ENCODE measurements at regions not wholly inside any gene's neighbourhood (a gene's known extent, or its start where the extent isn't known, plus 50 kb on each side); places are given as distances from the start of the nearest gene placed in this dataset.
"Not testable (repeated sequence)": the region's sequence is repeated elsewhere in the genome, so short reads cannot be mapped to it uniquely, and the experiment has no call there.

GRCh38 chr10:78597796-78598555, 470.8 kb upstream of the ZMIZ1 start:
- Mint-ChIP-seq H3K36me3 (ENCODE audit: low read depth) (no peaks in the 10 kb centered on the region), H3K4me1 (no peaks in the 10 kb centered on the region), H3K9me3 (no peaks in the 10 kb centered on the region), H3K27me3 (peaks cover 10% of the 10 kb centered on the region), H3K27ac (no peak overlapping the region), H3K4me3 (no peak overlapping the region)
- no peak for ATAC-seq (replicated peaks)

- ATAC-seq (replicated peaks): peak; percentile 57
- Mint-ChIP-seq H3K27me3 (peaks cover 10% of the 10 kb centered on the region), H3K27ac (no peak overlapping the region), H3K36me3 (ENCODE audit: low read depth) (no peaks in the 10 kb centered on the region), H3K4me3 (no peak overlapping the region), H3K9me3 (no peaks in the 10 kb centered on the region), H3K4me1 (no peaks in the 10 kb centered on the region)
These were observed 469.5 kb upstream of the ZMIZ1 start for GRCh38 chr10:78599122-78599853.

DNA sequence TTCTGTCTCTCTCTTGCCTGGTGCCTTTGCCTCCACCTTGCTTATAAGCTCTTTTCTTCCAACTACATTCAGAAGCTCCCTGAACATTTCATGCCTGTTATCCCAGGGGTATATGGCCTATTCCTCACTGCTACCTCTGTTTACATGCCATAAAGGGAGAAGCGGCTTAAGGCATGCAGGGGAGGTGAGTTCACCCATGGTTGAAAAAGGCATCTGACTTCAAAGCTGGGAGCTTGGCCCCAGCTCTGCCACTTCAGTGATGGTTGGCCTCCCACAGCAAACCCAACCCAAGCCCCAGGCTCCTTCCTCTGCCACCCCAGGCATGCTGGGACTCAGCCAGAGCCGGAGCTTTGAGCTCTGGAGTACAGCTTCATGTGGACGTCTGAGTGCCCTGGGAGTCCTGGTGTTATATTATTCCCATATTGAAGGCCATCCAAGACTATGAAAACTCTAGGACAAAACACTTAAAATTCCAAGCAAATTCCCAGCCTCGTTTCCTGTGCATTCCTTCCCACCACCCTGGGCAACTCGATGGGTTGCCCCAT, 468.6 kb upstream of the ZMIZ1 start:
- no peak for ATAC-seq (replicated peaks)
- Mint-ChIP-seq H3K36me3 (ENCODE audit: low read depth) (no peaks in the 10 kb centered on the region), H3K4me3 (no peak overlapping the region), H3K27me3 (peaks cover 13% of the 10 kb centered on the region), H3K9me3 (no peaks in the 10 kb centered on the region), H3K27ac (no peak overlapping the region), H3K4me1 (no peaks in the 10 kb centered on the region)

GRCh38 chr10:78600740-78601139, 468.0 kb upstream of the ZMIZ1 start:
- no peaks in the 10 kb centered on the region for H3K36me3 Mint-ChIP-seq (ENCODE audit: low read depth)
- H3K27ac Mint-ChIP-seq: no peak overlapping the region
- ATAC-seq (replicated peaks): no peak
- H3K4me3 Mint-ChIP-seq: no peak overlapping the region
- peaks cover 11% of the 10 kb centered on the region for H3K27me3 Mint-ChIP-seq
- no peaks in the 10 kb centered on the region for H3K9me3 Mint-ChIP-seq
- no peaks in the 10 kb centered on the region for H3K4me1 Mint-ChIP-seq

DNA sequence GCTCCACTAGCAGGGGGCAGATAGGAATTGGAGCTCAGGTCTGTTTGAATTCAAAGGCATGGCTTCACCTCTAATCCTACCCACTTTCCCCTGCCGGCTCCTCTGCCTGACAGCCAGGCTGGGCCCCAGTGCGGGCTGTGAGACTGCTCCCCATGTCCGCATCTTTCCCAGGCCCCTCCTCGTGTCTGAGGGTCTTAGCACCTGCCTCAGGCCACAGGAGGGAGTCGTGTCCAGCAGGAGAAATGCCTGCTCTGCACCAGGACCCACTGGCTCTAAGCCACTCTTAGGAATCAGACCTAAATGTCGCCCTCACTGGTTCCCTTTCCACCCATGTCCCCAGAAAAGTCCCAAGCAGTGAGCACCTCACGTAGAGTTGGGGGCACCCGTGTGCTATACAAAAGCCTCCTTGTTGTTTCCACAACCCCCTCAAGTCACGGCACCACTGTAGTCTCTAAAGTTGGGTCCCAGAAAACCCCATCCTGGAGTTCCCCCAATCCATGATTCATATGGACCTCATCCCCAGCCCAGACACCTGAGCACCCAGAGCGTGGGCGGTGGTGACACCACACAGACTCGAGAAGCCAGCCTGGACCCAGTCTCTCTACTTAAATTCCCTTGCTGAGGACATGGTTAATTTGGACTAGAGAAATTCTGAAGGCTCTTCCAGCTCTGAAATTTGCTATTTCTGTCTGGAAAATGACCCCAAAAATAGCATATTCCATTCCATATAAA, 466.4 kb upstream of the ZMIZ1 start:
- Mint-ChIP-seq H3K4me1 (no peaks in the 10 kb centered on the region), H3K9me3 (no peaks in the 10 kb centered on the region), H3K27ac (peak overlapping the region; percentile 71), H3K36me3 (ENCODE audit: low read depth) (no peaks in the 10 kb centered on the region), H3K27me3 (peaks cover 7% of the 10 kb centered on the region), H3K4me3 (no peak overlapping the region)
- ATAC-seq (replicated peaks): peak; percentile 86

GRCh38 chr10:78604286-78604685, 464.5 kb upstream of the ZMIZ1 start:
- H3K4me3 Mint-ChIP-seq: no peak overlapping the region
- ATAC-seq (replicated peaks): no peak
- H3K36me3 Mint-ChIP-seq (ENCODE audit: low read depth): no peaks in the 10 kb centered on the region
- H3K4me1 Mint-ChIP-seq: no peaks in the 10 kb centered on the region
- H3K9me3 Mint-ChIP-seq: no peaks in the 10 kb centered on the region
- H3K27ac Mint-ChIP-seq: no peak overlapping the region
- peaks cover 7% of the 10 kb centered on the region for H3K27me3 Mint-ChIP-seq

GRCh38 chr10:78604721-78605120, 464.0 kb upstream of the ZMIZ1 start:
- H3K4me1 Mint-ChIP-seq: no peaks in the 10 kb centered on the region

DNA sequence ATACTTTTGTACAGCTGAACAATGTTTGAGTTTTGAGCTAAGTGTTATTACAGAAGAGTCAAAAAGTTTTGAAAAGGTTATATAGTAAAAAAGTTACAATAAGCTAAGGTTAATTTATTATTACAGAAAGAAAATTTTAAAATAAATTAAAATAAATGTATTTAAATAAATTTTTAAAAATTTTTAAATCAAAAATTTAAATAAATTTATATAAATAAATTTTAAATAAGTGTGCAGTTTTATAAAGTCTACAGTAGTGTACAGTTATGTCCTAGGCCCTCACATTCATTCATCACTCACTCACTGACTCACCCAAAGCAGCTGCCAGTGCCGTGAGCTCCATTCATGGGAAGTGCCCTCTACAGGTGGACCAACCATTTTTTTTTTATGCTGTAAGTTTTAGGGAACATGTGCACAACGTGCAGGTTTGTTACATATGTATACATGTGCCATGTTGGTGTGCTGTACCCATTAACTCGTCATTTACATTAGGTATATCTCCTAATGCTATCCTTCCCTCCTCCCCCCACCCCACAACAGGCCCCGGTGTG, 462.9 kb upstream of the ZMIZ1 start:
- H3K9me3 Mint-ChIP-seq: peaks cover 8% of the 10 kb centered on the region
- no peak overlapping the region for H3K27ac Mint-ChIP-seq
- H3K4me1 Mint-ChIP-seq: no peaks in the 10 kb centered on the region
- no peaks in the 10 kb centered on the region for H3K36me3 Mint-ChIP-seq (ENCODE audit: low read depth)
- ATAC-seq (replicated peaks): peak; percentile 54
- H3K27me3 Mint-ChIP-seq: peaks cover 8% of the 10 kb centered on the region
- no peak overlapping the region for H3K4me3 Mint-ChIP-seq

More at GRCh38 chr10:78604721-78605120, 464.0 kb upstream of the ZMIZ1 start:
- no peak for ATAC-seq (replicated peaks)
- no peak overlapping the region for H3K4me3 Mint-ChIP-seq
- no peaks in the 10 kb centered on the region for H3K9me3 Mint-ChIP-seq
- no peak overlapping the region for H3K27ac Mint-ChIP-seq
- H3K36me3 Mint-ChIP-seq (ENCODE audit: low read depth): no peaks in the 10 kb centered on the region
- H3K27me3 Mint-ChIP-seq: peaks cover 7% of the 10 kb centered on the region

GRCh38 chr10:78606766-78607165, 462.0 kb upstream of the ZMIZ1 start:
- not testable (repeated sequence) for ATAC-seq (replicated peaks); H3K4me1 Mint-ChIP-seq; H3K36me3 Mint-ChIP-seq (ENCODE audit: low read depth); H3K27me3 Mint-ChIP-seq; H3K4me3 Mint-ChIP-seq; H3K27ac Mint-ChIP-seq; H3K9me3 Mint-ChIP-seq

- Mint-ChIP-seq H3K36me3 (ENCODE audit: low read depth) (no peaks in the 10 kb centered on the region), H3K27me3 (peaks cover 8% of the 10 kb centered on the region), H3K27ac (no peak overlapping the region), H3K4me1 (no peaks in the 10 kb centered on the region), H3K9me3 (peaks cover 8% of the 10 kb centered on the region), H3K4me3 (no peak overlapping the region)
- ATAC-seq (replicated peaks): no peak
These were observed 458.8 kb upstream of the ZMIZ1 start for GRCh38 chr10:78609976-78610375.

DNA sequence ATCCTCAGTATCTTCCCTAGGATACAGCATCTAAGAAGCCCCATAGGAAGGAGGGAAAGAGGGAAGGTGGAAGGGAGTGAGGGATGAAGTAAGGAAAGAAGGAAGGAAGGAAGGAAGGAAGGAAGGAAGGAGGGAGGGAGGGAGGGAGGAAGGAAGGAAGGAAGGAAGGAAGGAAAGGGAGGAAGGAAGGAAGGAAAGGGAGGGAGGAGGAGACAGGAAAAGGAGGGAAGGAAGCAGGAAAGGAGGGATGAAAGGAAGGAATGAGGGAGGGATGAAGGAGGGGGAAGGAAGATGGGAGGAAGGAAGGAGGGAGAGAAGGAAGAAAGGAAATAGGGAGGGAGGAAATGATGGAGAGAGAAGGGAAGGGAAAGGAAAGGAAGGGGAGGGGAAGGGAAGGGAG, 455.6 kb upstream of the ZMIZ1 start:
- peaks cover 8% of the 10 kb centered on the region for H3K9me3 Mint-ChIP-seq
- H3K36me3 Mint-ChIP-seq (ENCODE audit: low read depth): no peaks in the 10 kb centered on the region
- H3K4me1 Mint-ChIP-seq: no peaks in the 10 kb centered on the region
- peaks cover 15% of the 10 kb centered on the region for H3K27me3 Mint-ChIP-seq
- H3K27ac Mint-ChIP-seq: no peak overlapping the region
- no peak overlapping the region for H3K4me3 Mint-ChIP-seq
- ATAC-seq (replicated peaks): no peak

GRCh38 chr10:78614267-78614666, 454.5 kb upstream of the ZMIZ1 start:
- Mint-ChIP-seq H3K27ac (no peak overlapping the region), H3K9me3 (peaks cover 8% of the 10 kb centered on the region), H3K36me3 (ENCODE audit: low read depth) (no peaks in the 10 kb centered on the region), H3K27me3 (peaks cover 15% of the 10 kb centered on the region), H3K4me3 (no peak overlapping the region), H3K4me1 (no peaks in the 10 kb centered on the region)
- no peak for ATAC-seq (replicated peaks)

GRCh38 chr10:78614744-78615143, 454.0 kb upstream of the ZMIZ1 start:
- no peak overlapping the region for H3K4me3 Mint-ChIP-seq
- no peak overlapping the region for H3K27ac Mint-ChIP-seq
- H3K4me1 Mint-ChIP-seq: no peaks in the 10 kb centered on the region
- H3K9me3 Mint-ChIP-seq: peaks cover 8% of the 10 kb centered on the region
- ATAC-seq (replicated peaks): no peak
- peaks cover 15% of the 10 kb centered on the region for H3K27me3 Mint-ChIP-seq
- H3K36me3 Mint-ChIP-seq (ENCODE audit: low read depth): no peaks in the 10 kb centered on the region

- Mint-ChIP-seq H3K27me3 (peaks cover 15% of the 10 kb centered on the region), H3K36me3 (ENCODE audit: low read depth) (no peaks in the 10 kb centered on the region), H3K4me3 (no peak overlapping the region), H3K9me3 (no peaks in the 10 kb centered on the region), H3K4me1 (no peaks in the 10 kb centered on the region), H3K27ac (no peak overlapping the region)
- no peak for ATAC-seq (replicated peaks)
These were observed 452.6 kb upstream of the ZMIZ1 start for GRCh38 chr10:78616125-78616695.

All from activated T-helper 17 cell treated with anti-CD3 and anti-CD28 coated beads, Interleukin-2, amount 50 U/mL, for 72 hours (primary cell).